Glomerular endothelial cell (primary cell): ENCODE measurements at regions not wholly inside any gene's neighbourhood (a gene's known extent, or its start where the extent isn't known, plus 50 kb on each side); places are given as distances from the start of the nearest gene placed in this dataset.

Experiments
- DNase-seq: peaks from one replicate; pipeline ENCODE4 v3.0.0-alpha.2; 2011; ENCODE audit warnings: low read depth, low spot score; ENCODE audit errors: extremely low read depth

GRCh38 chr11:70876685-70877084, 375.7 kb downstream of the SHANK2 start:
- DNase-seq, result no peak

- no peak for DNase-seq
These were observed 375.2 kb downstream of the SHANK2 start for GRCh38 chr11:70877151-70877550.

DNA sequence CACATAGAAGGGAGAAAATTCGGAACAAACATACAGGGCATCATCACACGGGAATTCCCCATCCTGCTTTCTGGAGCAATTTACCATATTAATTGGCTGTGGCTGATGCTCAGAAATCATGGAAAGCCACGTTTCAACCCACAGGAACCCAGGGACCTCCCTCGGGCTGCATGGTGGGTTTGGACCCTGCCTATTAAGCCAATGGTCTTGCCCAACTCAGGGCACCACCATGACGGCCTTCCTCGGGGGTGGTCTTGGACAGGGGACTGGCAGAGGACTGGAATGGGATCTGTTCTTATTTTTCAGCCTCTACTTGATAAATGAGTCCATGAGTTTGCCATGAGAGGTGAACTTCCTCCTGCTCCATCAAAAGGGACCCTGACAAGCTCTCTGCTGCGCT, 374.0 kb downstream of the SHANK2 start:
- DNase-seq, result no peak

DNA sequence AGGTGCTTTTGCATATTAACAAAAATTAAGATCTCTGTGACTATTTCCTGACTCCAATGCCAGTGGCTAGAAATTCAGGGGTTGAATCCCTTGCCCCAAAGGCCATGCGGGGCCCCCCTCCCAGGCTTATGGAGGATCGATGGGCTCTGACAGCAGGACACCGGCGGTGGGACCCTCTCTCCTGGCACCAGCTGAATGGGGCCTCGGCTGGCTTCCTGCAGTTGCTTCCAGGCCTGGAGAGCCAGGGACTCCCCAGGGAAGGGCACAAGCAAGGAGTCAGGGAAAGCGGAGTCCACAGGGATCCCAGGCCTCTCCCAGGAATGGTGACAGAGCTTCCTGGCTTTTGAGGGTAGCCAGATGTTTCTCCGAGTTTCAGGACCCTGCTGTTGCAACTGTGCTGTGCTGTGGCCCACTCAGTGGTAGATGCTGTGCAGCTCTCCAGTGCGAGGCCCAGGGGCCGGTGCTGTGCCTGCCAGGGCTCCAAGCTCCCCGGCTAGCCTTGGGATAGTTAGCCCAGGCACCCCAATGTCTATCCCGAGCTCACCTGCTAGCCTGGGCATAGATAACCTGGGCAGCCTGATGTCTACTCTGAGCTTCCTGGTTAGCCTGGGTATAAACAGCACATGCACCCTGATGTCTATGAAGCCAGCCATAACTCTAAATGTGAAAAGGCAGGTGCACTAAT, 372.6 kb downstream of the SHANK2 start:
- DNase-seq, result no peak

- DNase-seq, result no peak
These were observed 372.0 kb downstream of the SHANK2 start for GRCh38 chr11:70880416-70880815.

GRCh38 chr11:70881948-70882715, 370.2 kb downstream of the SHANK2 start:
- no peak for DNase-seq

- no peak for DNase-seq
These were observed 369.7 kb downstream of the SHANK2 start for GRCh38 chr11:70882716-70883085.

DNA sequence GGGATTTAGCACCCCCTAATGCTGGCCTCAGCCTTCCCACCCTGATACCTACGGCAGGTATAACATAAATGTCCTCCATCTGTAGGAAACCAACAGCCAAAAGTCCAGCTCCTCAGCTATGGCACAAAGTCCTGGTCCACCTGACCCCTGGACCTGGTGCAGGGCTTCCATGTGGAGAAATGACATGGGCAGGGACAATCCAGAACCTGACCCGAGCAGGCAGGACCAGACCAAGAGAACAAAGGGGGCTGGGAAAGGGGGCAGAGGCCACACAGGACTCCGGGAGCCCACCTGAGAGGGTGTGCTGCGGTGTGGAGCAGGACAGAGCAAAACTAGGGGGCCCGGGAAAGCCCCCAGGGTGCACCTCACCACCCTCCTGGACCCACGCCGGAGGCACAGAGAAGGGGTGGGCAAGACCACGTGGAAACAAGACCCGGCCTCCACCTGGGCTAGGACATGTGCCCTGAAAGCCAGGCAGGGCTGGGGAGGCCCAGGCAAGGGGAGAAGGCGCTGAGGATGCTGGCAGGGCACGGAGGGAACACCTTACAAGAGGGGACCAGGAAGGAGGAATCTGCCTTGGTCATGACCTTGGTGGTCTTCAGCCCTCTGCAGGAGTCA, 368.9 kb downstream of the SHANK2 start:
- DNase-seq, result no peak

- no peak for DNase-seq
These were observed 368.3 kb downstream of the SHANK2 start for GRCh38 chr11:70883973-70884623.

GRCh38 chr11:70885281-70886231, 366.8 kb downstream of the SHANK2 start:
- no peak for DNase-seq

GRCh38 chr11:70886256-70886655, 366.1 kb downstream of the SHANK2 start:
- no peak for DNase-seq

GRCh38 chr11:70886676-70887541, 365.5 kb downstream of the SHANK2 start:
- DNase-seq, result no peak

DNA sequence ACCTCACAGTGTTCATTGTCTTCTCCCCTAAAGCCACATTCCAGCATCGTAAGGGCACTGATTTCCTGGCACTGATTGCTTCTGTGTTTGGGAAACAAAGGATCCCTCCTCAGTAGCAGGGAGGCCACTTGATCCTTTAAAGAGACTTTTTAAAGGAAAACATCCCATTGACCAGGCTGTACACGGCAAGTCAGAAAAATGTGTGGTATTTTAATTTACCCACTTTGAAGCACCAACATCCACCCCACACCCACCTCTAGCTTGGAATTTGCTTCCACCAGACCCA, 364.9 kb downstream of the SHANK2 start:
- DNase-seq, result no peak

DNA sequence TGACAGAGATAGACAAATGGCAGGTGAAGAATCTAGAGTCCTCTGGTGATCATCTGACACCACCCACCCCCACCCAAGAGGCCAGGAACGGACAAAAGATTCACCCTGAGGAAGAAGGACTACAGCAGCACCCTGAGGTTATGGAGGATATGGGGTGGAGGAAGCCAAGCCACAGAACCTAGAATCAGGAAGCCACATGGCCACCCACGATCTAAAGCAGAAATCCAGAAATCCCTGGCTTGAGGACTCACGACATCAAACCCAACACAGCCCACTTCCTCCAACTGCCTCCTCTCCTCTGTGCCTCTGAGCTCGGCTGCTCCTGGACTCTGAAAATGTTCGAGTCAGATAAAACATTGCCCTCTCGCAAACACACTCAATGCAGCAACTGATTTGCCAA, 364.3 kb downstream of the SHANK2 start:
- DNase-seq, result no peak

DNA sequence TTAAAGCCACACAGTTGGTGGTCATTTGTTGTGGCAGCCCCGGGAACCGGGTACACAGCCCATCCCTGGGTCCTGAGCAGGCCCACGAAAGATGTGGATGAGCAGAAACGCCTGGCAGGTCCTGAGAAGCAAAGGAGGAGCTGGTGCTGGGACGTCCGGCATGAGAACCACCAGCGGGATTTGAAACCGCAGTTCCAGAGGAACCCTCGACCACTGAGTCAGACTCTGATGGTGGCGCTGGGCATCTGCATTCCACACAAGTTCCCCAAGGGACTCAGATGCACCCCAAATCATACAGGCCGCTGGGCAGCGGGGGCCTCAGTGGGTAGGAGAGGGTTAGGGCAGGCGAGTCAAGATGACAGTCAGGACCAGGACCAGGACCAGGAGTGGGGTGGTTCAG, 363.0 kb downstream of the SHANK2 start:
- DNase-seq, result no peak

GRCh38 chr11:70891844-70892380, 360.5 kb downstream of the SHANK2 start:
- DNase-seq, result no peak

- no peak for DNase-seq
These were observed 359.5 kb downstream of the SHANK2 start for GRCh38 chr11:70892889-70893288.

DNA sequence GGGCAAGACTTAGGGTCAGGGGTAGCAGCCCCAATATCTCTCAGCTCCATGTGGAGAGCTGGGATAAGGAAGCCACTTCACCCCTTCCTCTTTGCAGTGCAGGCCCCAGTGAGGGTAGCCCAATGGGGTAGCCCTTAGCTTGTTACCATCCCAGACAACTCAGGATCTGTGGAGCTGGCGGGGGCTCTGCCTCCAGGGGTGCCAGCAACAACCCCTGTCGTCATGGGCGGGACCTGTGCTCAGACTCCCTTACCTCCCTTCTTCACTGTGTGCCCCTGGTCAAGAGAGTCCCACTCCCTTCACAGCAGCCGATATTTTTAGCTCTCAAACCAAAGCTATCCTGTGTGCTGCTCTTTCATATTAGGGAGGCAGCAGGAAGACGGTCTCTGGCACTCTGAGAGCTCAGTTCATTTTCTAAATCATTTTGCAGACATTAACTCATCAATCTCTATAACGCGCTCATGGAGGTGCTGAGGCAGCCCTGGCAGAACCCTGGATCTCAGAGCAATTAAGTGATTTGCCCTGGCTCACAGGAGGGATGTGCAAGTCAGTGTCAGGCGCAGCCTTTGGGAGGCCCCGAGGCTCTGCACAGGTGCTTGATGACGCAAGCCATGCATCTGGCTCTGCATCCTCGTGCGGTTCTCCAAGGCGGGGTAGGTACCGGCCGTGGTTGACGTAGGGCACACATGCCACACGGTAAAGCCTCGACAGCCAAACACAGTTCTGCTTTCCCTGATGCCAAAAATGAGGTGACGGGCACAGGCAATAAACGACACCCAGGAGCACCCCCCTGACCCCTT, 357.6 kb downstream of the SHANK2 start:
- no peak for DNase-seq

- no peak for DNase-seq
These were observed 357.1 kb downstream of the SHANK2 start for GRCh38 chr11:70895366-70895670.
